OCI-LY7 (cell line): ENCODE measurements at regions not wholly inside any gene's neighbourhood (a gene's known extent, or its start where the extent isn't known, plus 50 kb on each side); places are given as distances from the start of the nearest gene placed in this dataset.

Source experiments
- BruUV-seq: library from RNA; stranded (reverse); fragments of 400-500 nt; replicated peaks from 2 replicates; lab custom pipeline; 2021; lab: Mats Ljungman, UMichigan
- CTCF ChIA-PET: fragments of 300-600 bp; sonication (Branson Sonifier 250); formaldehyde crosslinking; loops from one replicate; lab custom pipeline; 2022; ENCODE audit warnings: antibody characterized with exemption; ENCODE audit not compliant: unreplicated experiment; lab: Charles Lee
- POLR2A ChIA-PET: fragments of 300-600 bp; sonication (Branson Sonifier 250); formaldehyde crosslinking; loops from one replicate; lab custom pipeline; 2022; ENCODE audit warnings: antibody characterized with exemption; lab: Charles Lee
- DNase-seq: peaks from one replicate; pipeline ENCODE4 v3.0.0-alpha.2; 2015; ENCODE audit warnings: low spot score
- H2AFZ ChIP-seq: fragments of 200-600 bp; sonication (generic), shearing (Covaris generic); 2 replicates; pipeline ENCODE4 v1.6.1; 2014; ENCODE audit warnings: mild to moderate bottlenecking, antibody characterized with exemption, low read length, moderate library complexity
- H3K27ac ChIP-seq: fragments of 200-600 bp; sonication (generic); 2 replicates; pipeline ENCODE4 v1.5.1; 2014; ENCODE audit warnings: mixed run types, low read depth, mild to moderate bottlenecking, moderate library complexity, low read length, inconsistent platforms; ENCODE audit not compliant: poor library complexity, severe bottlenecking
- H3K36me3 ChIP-seq: fragments of 200-600 bp; sonication (generic); 2 replicates; pipeline ENCODE4 v1.6.1; 2014; ENCODE audit warnings: mild to moderate bottlenecking, antibody characterized with exemption, low read length, moderate library complexity, mixed read lengths; ENCODE audit not compliant: insufficient read depth
- H3K4me1 ChIP-seq: fragments of 200-600 bp; sonication (generic); 2 replicates; pipeline ENCODE4 v1.5.1; 2014; ENCODE audit warnings: mild to moderate bottlenecking, low read length; ENCODE audit not compliant: insufficient read depth, poor library complexity, severe bottlenecking
- H3K4me2 ChIP-seq: fragments of 200-600 bp; sonication (generic); 2 replicates; pipeline ENCODE4 v1.6.1; 2014; ENCODE audit warnings: mild to moderate bottlenecking, low read length
- H3K4me3 ChIP-seq: fragments of 200-600 bp; sonication (generic); 2 replicates; pipeline ENCODE4 v1.5.1; 2014; ENCODE audit warnings: mild to moderate bottlenecking, low read depth, low read length; ENCODE audit not compliant: poor library complexity, severe bottlenecking
- H3K79me2 ChIP-seq: fragments of 200-600 bp; sonication (generic); 2 replicates; pipeline ENCODE4 v1.6.1; 2016; ENCODE audit warnings: low read depth, mild to moderate bottlenecking, low read length, moderate library complexity, mixed read lengths; ENCODE audit not compliant: insufficient read depth
- H3K9me2 ChIP-seq: fragments of 200-600 bp; sonication (generic); 2 replicates; pipeline ENCODE4 v1.6.1; 2016; ENCODE audit warnings: mild to moderate bottlenecking, low read length, mixed read lengths; ENCODE audit not compliant: insufficient read depth
- H3K9me3 ChIP-seq: fragments of 200-600 bp; sonication (generic); 2 replicates; pipeline ENCODE4 v1.6.1; 2014; ENCODE audit warnings: mild to moderate bottlenecking, mixed run types, low read length, mixed read lengths
- H4K20me1 ChIP-seq: fragments of 200-600 bp; sonication (generic); 2 replicates; pipeline ENCODE4 v1.6.1; 2014; ENCODE audit warnings: mild to moderate bottlenecking, antibody characterized with exemption, low read length, moderate library complexity, mixed read lengths; ENCODE audit not compliant: insufficient read depth
- EZH2phosphoT487 ChIP-seq: fragments of 200-600 bp; sonication (generic); IDR thresholded peaks from 2 replicates; pipeline ENCODE4 v1.6.1; 2018; ENCODE audit warnings: low read depth, borderline replicate concordance, mild to moderate bottlenecking, mixed run types, antibody characterized with exemption, low read length, moderate library complexity, mixed read lengths
- intact Hi-C: fragments of 100-400 bp; cut with micrococcal nuclease; formaldehyde crosslinking; loops from one replicate; pipeline ENCODE4 v1.10.0; 2022; ENCODE audit not compliant: unreplicated experiment
- TF ChIP-seq, protein P1 (sequence below): fragments of 200-600 bp; sonication (generic); conservative IDR thresholded peaks from 2 replicates; pipeline ENCODE4 v1.5.1; 2014; ENCODE audit warnings: mild to moderate bottlenecking, antibody characterized with exemption, low read length, moderate library complexity, mixed read lengths

DNA sequence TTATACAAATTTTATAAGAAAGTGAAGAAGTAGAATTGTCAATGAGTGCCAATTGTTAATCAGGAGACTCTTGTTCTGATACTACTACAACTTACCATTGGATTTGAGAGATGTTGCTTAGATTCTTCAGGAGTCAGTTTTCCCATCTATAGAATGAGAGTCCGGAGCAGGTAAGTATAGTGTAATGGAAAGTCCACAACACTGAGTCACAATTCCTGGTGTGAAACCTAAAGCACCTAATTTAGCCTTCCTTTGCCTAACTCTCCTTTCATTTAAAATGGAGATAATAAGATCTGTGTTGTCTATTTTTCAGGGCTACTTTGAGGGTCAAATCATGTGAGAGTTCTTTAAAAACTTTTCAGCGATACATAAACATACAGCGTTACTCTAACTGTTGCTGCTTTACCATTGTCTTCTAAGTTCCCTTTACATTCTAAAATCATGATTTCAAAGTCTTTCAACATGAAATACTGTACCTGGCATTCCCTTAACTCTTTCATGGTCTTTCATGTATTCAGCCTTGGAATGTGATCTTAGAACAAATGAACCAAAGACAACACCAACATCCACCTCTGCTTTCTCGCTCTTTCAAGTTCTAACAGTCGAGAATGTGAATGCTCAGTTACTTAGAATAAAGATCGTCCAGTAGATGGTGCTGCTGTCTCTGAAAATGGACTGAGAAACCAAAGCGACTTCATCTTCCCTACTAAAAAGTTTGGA, 90.9 kb downstream of the SLC30A10 start:
- Histone ChIP-seq H3K36me3 (no peaks in the 10 kb centered on the region), H3K79me2 (no peaks in the 10 kb centered on the region), H3K9me2 (peaks cover 4% of the 10 kb centered on the region; the same call in 1 of the 2 replicates), H3K4me3 (no peak overlapping the region), H3K27ac (no peak overlapping the region), H4K20me1 (no peaks in the 10 kb centered on the region), H2AFZ (no peak overlapping the region), H3K4me2 (no peak overlapping the region), H3K4me1 (no peaks in the 10 kb centered on the region), H3K9me3 (no peaks in the 10 kb centered on the region)
- intact Hi-C loops = loop anchor here (10.0 kb wide), 1 partner anchor 937 kb away; no protein-coding TSS in a partner anchor
- BruUV-seq = no TSS peak
- ChIA-PET CTCF (no interaction called here), POLR2A (no interaction called here)
- TF ChIP-seq EZH2phosphoT487 = no peak
- TF ChIP-seq, protein P1, sequence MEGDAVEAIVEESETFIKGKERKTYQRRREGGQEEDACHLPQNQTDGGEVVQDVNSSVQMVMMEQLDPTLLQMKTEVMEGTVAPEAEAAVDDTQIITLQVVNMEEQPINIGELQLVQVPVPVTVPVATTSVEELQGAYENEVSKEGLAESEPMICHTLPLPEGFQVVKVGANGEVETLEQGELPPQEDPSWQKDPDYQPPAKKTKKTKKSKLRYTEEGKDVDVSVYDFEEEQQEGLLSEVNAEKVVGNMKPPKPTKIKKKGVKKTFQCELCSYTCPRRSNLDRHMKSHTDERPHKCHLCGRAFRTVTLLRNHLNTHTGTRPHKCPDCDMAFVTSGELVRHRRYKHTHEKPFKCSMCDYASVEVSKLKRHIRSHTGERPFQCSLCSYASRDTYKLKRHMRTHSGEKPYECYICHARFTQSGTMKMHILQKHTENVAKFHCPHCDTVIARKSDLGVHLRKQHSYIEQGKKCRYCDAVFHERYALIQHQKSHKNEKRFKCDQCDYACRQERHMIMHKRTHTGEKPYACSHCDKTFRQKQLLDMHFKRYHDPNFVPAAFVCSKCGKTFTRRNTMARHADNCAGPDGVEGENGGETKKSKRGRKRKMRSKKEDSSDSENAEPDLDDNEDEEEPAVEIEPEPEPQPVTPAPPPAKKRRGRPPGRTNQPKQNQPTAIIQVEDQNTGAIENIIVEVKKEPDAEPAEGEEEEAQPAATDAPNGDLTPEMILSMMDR = peak; percentile 81
- peak; percentile 38 for DNase-seq

DNA sequence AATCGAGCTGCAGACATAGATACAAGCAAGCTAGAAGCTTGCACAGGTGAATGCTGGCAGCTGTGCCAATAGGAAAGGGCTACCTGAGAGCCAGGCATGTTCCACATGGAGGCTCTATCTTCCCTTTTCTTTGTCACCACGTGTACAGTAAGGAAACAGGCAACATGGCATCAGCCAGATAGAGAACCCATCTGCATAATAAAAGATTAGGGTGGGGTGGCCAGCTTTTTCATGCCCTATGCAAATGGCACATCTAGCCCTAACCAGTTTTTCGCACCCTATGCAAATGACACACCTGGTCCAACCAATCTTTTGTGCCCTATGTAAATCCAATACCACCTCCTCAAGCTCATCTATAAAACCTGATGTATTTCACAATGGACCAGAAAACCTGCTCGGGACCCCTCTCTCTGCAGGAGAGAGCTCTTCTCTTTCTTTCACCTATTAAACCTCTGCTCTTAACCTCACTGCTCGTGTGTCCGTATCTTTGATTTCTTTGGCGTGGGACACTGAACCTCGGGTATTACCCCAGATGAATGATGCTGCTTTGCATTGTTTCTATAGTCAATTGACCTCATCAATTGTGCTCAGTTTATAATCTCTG, 93.9 kb downstream of the SLC30A10 start:
- Histone ChIP-seq H3K79me2 (no peaks in the 10 kb centered on the region), H3K4me1 (no peaks in the 10 kb centered on the region), H3K9me2 (peaks cover 4% of the 10 kb centered on the region; the same call in 1 of the 2 replicates), H3K4me3 (no peak overlapping the region), H3K27ac (no peak overlapping the region), H4K20me1 (no peaks in the 10 kb centered on the region), H2AFZ (no peak overlapping the region), H3K9me3 (no peaks in the 10 kb centered on the region), H3K4me2 (no peak overlapping the region), H3K36me3 (no peaks in the 10 kb centered on the region)
- no peak for TF ChIP-seq EZH2phosphoT487
- TF ChIP-seq, protein P1 = no peak
- ChIA-PET CTCF (no interaction called here), POLR2A (no interaction called here)
- DNase-seq = no peak
- BruUV-seq = no TSS peak
- intact Hi-C loops = loop anchor here (10.0 kb wide), 1 partner anchor 940 kb away; no protein-coding TSS in a partner anchor
